NCI-H2171 treated with DMSO at 0.1 percent for 48 hours (cell line): ENCODE measurements at regions not wholly inside any gene's neighbourhood (a gene's known extent, or its start where the extent isn't known, plus 50 kb on each side); places are given as distances from the start of the nearest gene placed in this dataset.

Experiments used
- DNase-seq: peaks from one replicate; lab custom pipeline; 2025; lab: John Stamatoyannopoulos, UW

DNA sequence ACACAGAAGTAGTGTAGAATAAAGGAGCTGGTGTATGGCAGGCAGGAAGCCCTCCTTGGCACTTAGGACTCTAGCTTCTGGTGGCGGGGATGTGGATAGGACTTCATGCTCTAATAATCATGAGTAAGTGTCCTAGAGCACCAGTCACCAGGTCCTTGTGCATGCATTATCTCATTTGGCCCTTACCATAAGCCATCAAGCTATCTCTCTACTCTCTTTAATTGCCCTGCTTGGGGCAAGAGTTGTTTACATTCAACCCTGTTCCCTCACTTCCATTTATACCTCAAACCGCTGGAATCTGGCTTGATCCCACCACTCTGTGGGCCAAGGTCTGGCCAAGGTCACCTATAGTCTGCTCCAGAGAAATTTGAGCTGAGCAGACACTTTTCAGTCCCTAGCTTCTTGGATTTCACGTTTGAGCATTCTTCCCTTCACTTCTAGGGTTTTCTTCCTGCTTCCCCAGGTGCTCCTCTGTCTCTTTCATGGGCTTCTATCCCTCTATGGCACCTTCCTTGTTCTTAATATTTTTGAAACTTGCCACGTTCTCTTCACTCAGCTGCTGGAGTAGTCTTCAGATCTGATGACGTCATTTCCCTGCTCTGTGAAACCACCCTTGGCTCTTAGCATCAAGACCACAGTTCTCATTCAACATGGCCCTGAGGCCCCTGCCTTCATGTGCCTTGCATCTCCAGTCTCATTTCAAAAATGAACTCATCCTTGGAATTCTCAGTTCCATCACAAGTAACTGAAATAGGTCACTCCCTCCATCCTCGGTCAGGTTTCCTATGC, 94.9 kb upstream of the GATA6 start:
- DNase-seq: no peak

DNA sequence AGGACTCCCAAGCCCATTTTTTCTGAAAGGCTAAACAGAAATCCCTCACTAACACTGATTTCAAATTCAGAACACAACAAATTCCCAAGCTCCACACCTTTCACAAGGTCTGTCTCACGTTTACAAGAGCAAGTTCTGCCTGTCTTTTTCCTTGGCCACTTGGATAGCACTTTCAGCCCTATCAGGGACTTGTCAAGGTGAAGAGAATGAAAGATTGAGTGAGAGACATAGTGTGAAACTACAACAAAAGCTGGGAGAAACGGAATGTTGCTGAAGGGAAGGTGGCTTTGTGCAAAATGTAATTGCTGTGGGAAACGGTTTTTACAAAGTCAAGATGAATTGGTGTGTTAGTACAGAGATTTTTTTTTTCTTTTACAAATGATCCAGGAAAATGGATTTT, 89.4 kb upstream of the GATA6 start:
- no peak for DNase-seq

DNA sequence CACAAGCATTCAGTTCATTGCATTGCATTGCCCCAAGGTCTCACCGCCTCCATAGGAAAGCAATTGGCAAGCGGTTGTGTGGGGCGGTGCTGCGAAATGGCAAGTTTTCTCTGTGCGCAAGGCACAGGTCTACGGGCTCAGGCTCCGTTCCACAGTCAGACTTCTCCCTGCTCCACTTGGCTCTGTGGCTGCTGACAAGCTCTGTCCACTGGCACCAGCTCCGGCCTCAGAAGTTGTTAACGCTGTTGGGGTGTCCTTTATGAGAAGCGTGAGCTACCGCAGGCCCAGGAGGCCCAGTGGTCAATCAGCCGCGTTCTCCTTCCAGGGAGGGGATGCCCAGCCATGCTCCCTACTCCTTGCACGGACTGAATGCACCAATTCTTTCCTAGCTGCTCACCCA, 87.0 kb upstream of the GATA6 start:
- DNase-seq: no peak

DNA sequence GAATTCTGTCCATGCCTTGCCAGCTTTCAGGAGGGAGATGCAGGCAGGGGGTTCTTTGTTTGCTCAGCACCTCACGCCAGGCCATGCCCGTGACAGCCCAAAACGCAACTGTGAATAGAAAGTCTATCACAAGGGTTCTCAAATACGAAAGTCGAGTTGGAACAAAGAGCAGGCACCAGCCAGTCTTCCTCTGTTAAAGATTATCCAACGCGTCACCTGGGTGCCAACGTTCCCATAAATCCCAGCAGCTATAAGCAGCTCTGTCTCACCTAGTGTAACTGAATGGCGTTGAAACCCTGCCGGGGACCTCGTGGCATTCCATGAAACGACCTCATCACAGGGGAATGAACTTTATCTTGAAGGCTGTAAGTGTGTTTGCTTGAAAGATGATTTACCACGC, 84.8 kb upstream of the GATA6 start:
- no peak for DNase-seq

DNA sequence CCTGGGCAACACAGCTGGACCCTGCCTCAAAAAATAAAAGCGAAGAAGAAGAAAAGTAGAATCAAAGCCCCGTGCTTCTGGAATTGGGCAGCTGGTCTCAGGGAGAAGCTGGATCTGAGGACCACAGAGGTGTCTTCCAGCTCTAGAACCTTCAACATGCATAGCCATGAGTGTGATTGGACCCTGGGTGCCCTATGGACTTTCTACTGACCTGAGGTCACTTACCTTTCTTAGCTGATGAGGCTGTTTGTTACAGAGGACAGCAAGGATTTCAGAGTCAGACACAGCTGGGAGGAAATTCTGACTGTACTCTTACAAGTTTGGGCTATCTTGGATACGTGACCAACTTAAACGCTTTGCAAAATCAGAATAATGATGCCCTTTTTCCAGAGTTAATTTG, 82.4 kb upstream of the GATA6 start:
- no peak for DNase-seq

DNA sequence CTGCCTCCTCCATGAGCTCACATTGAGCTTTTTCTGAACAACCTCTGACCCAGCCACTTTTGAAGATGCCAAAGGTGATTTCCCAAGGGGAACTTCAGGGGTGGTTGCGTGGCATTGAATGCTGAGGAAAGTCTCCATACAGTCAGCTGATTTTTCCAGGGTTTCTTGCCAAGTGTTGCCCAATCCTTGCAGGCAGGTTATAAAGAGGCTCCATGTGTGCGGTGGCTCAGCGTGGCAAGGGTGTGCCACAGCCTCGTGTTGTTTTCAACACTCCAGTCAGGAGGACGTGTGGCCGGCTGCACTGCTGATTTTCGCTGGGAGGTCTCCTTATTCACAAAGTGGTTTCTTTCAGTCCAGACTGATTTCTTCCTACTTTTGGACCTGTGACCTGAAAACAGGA, 81.4 kb upstream of the GATA6 start:
- no peak for DNase-seq

DNA sequence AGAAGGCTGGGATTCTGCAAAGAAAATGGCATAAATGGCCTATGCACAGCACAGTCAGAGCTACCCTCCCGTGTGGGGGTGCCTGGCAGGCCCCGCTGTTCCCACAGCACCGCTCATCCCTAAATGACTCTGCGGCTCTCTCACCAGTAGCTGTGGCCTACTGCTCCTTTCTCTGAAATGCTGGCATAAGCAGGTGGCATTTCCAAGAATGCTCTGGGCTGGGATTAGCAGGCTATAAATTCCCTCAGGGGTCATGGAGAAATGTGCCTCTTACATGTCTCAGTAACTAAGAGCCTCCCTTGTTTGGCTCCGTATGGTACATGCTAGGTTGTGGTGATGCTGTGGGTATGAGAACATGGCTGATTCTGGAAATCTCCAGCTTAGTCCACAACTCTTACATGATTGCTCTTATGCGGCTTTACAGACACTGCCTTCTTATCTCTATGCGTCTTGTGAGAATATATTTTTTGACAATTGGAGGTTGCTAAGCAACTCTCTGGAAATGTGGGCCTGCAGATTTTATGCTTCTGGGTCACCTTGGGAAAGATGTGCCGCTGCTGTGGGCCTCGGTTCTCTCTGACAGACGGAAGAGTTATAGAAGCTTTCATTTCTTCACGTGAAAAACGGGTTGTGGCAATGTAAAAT, 80.3 kb upstream of the GATA6 start:
- no peak for DNase-seq

DNA sequence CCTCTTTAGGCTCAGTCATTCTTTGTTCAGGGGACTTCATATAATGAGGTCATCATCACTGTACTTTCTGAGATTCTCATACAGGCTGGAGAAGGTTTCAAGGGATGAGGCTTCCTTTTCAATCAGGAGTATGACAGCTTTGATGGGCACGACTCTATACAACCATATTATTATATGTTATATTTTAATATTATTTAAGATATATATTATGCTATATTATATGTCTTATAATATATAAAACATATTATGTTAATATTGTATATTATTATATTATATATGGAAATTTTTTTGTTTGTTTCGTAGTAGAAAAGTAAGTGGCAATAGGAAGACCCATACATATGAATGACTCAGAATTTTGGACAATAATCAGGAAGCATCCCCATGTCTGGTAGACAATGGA, 78.0 kb upstream of the GATA6 start:
- no peak for DNase-seq

DNA sequence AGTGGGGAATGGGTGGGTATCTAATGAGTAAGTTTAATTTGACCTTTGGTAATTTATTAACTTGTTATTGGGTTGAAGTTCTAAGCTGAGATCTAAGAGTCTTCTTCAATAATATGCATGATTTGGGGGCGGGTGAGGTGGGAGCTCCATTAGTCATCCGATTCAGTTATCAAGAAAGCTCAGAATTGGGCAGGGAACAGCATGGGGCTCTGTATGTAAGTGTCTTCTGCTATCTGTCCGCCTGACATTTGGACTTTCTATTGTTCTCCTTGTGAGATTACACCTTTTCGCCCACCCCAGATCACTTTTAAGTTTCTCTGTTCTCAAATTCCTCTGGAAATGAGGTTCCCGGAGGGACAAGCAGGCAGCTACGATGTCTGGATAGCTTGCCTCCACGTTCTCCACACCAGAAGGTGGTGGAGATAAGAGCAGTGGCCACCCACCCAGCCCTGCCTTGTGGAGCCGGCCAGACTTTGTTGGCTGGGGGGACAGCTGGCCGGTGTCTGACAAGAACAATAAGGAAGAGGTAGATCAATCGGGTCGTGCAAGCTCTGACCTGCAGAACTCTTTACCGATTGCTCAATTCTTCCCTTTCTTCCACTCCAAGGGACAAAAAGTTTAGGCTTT, 75.5 kb upstream of the GATA6 start:
- DNase-seq: no peak

DNA sequence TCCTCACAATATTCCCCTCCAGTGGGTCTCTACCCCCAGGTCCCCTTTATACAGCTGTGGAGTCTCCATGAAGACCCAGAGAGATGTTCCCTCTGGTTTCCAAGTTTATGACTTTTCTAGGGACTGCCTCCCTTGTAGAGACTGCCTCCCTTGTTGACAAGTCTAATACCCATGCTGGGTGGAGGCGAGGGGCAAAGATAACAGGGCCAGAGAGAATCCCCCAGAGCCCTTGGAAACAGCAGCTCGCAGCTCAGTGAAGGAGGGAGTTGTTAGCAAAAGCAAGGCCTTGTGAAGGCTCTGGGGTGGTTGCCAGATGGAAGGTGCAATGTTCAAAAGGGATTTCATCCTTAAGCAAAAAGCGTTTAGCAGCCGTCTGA, 75.0 kb upstream of the GATA6 start:
- DNase-seq: no peak

DNA sequence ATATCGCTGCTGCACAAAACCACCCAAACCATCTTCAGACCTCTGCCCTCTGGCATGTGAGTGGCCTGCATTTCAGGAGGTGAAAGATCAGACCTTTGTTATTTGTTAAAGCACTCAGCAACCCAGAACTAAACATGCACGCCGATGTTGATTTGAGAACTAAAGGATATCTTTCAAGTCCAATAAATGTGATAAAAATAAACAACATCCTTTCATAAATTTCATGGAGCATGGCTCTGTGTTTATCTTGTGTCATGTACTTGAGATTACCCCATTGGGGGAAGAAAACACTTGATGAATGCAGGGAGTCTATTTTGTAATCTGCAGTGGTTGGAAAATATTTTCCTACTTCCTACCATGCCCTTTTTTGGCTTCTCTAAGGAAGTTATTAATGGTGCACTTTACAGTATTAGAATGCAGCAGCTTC, 70.8 kb upstream of the GATA6 start:
- no peak for DNase-seq

DNA sequence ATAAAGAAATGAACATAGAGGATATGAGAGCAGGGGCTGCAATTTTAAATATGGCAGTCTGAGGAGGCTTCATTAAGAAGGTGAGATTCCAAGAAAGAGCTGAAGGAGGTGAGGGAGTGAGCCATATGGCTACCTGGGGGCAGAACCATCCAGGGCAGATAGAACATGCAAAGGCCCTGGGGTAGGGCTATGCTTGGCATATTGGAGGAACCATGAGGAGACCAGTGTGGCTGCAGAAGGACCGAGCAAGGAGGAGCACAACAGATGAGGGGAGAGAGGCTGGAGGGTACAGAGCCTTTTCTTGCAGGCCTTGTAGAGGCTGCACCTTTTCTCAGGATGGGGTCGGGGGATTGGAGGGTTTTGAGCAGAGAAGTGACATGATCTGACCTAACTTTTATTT, 69.5 kb upstream of the GATA6 start:
- no peak for DNase-seq

DNA sequence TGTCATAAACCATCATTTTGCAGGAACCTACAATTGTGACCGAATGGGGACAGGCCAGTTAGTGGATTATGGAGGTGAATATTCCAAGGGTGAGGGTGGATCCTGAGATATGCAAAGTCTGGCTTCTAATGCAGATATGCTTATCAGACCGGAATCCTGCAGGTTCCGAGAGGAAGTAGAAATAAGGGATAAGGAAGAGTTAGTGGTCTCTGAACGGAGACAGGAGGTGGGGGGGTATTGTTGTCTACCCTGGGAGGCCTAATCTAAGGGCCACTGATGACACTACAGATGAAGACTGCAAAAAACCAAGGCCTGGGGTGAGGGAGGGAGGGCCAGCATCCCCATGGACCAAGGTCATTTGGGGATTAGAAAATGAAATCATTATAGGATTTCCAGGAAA, 67.7 kb upstream of the GATA6 start:
- no peak for DNase-seq

DNA sequence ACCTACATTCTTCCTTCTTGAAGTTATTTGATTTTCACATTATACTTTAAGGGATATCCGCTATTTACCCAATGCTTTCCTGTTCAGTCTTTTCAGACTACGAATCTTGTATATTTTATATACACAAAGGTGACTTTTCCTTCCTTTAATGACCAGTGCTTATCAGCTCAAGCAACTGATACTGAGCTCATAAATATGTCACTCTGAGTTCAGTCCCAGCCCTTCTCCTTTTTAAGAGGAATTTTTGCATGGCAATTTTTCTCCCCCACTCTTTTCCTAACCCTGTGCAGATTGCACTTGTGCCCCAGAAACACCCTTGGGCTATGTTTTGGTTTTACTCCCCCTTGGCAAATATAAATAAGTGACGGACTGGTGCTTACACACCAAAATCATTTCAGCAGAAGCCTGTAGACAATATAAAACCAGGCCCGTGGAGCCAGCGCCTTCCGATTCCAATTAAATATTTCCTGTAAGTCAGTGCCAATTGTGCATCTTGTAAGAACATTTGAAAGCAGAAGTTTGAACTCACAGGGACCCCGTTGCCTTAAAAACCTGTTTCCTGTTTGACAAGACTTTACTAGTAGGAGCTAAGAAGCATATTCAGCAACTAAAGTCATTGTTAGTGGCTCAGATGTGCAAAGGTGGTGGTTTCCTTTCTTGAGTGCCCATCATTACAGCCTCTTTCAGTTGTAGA, 66.3 kb upstream of the GATA6 start:
- DNase-seq: no peak

DNA sequence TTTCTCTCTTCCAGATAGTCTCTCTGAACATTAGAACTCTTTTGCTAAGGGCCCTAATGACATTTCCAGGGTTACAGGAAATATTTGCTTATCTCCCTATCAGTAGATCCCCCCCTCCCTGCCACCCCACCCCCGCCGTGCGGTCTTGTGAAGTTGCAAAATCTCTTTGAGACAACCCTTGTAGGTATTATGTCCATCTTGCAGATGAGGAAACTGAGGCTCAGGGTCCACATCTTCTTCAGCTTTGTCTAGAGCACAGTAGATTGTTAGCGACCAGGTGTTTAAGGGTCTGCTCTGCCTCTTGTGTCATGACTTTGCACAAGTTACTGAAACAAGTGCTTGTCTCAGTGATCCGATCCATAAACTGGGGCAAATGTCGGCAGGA, 65.8 kb upstream of the GATA6 start:
- DNase-seq: no peak

DNA sequence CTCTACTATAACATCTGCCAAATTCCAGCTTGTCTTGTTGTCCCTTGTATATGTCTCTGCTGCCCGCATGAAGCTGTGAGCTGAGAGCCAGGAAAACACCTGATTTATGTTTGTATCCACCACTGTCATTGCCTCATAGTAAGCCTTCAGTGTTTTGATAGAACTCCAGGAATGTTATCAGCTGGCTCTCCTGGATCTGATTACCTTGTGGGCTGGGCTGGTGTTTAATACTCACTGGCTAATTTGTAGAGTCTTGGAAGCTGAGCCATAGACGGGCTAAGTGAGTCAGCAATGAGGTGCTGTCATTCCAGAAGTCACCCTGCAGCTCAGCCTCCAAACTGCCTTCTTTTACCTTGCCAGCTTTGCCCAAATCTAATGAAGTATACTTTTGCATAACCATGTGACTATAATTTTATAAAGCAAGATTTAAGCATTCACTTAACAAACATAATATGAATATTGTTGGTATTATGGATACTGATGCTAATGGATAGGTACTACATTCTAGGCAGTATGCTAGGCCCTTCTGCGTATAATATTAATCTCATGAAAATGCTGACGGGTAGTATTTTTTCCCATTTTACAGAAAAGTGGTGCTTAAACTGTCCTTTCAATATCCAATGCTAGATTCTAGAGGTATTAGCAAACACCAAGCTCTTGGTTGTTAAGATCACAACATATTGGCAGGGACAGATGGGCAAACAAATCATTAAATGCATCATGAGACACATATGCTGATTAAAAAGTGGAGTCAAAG, 62.7 kb upstream of the GATA6 start:
- peak; percentile 21 for DNase-seq

DNA sequence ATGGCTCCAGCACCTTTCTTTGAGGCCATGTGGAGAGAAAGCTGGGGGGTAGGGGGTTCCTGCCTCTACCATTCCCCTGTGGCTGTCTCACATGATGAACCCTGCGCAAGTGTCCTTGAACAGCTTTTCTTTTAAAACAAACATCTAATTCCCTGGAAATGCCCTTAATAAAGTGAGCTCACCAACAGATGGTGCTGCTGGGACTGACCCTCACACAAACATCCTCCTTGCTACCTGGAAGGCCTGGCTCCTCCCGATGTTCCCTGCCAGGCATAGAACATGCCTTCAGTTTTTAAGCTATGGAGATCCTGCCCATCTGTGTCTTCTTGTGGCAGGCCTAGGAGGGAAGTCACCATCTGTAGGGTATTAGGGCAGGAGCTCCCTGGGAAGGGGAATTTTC, 60.7 kb upstream of the GATA6 start:
- no peak for DNase-seq

DNA sequence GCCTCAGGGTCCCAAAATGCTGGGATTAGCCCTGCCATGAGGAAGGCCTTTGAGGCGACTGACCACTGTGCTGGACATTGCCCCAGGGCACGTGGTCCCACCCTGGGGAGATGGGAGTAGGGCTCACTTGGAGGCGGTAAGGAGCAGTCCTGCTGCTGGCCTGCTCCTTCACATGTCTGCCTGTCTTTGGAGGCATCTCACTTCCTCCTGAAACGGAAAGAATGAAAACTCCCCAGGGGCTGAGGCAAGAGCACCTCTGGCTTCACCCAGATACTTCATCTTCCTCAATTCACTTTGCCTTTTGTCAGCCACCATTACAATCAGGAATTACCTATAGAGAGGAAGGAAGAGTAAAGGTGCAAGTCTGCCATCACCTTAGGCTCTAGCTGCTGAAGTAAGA, 59.9 kb upstream of the GATA6 start:
- DNase-seq: no peak

DNA sequence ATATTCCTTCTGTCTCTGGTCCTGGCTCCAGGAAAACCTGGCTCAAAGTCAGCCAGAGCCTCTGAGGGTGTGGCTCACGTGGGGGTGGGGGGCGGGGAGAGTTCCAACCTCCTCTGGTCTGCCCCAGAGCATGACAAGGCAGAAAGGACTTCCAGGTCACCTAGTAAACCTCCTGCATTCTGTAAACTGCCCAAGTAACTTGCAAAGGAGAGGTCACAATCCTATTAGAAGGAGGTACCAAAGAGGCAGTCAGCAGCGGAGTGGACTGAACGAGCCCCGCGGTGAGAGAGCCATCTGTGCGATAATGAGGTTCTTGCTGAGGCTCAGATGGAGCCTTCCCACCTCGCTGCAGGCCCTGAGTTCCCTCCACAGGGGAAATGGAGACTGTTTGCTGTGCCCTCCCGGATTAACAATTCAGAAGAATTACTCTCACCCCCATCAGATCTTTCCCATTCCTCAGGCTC, 58.9 kb upstream of the GATA6 start:
- DNase-seq: no peak

DNA sequence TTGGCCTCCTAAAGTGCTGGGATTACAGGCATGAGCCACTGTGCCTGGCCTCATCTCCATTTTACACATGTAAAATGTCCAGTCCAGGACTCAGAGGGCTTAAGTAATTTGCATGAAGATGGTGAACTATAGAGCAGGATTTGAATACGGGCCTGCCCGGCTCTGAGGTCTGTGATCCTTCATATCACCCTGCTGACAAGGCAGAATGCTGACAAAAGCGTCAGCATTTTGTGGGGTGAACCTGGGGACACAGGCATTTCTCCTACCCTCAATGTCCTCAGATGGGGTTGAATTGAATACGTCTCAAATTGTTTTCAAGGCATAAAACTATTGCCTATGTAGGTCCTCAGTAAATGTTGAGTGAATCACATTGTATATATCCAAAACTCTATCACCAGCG, 57.2 kb upstream of the GATA6 start:
- DNase-seq: no peak

DNA sequence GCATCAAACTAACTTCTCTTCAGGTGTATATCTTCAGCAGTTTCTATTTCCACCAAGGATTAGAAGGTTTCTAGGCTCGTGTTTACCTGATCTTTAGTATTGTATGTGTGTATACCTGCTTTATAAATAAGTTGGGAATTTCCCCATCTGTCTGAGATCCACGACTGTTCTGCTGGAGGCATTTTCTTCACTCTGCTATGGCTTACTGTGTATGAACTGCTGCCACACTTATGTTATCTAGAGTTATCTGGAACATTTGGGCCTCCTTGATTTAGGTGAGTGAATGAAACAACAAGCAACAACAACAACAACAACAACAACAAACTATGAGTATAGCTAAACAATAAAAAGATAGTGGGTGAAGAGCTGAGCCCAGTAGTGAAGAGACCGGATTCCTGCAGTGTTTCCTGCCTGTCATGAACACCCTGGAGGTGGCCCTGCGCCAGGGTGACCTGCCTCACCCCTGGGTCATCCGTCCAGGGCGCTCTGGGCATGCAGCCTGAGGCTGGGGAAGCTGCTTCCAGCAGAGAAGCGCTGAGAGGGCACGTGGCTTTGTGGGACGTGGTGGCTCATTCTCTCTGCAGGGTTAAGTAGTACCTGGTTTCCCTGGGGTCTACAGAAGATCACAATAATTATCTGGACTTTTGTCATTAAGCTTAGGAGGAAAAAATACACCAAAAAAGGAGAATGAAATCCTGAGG, 56.1 kb upstream of the GATA6 start:
- DNase-seq: no peak
